ENCODE measurements at regions not wholly inside any gene's neighbourhood (a gene's known extent, or its start where the extent isn't known, plus 50 kb on each side); places are given as distances from the start of the nearest gene placed in this dataset.

GRCh38 chr11:28599656-28600055 lies 491.5 kb downstream of the METTL15 start:
- POLR2A ChIA-PET, result no interaction called here
- Mint-ChIP-seq H3K4me3 (no peak overlapping the region), H3K4me1 (ENCODE audit: low read depth) (no peaks in the 10 kb centered on the region), H3K27ac (no peak overlapping the region), H3K27me3 (no peaks in the 10 kb centered on the region), H3K9me3 (peaks cover 4% of the 10 kb centered on the region), H3K36me3 (ENCODE audit: low read depth) (no peaks in the 10 kb centered on the region)
- no peak for DNase-seq
- intact Hi-C loops (cut with micrococcal nuclease), result loop anchor here (10.0 kb wide), 1 partner anchor 55 kb away; no protein-coding TSS in a partner anchor
- ATAC-seq, result no peak
- CTCF ChIA-PET, result no interaction called here
- TF ChIP-seq CTCF (IDR thresholded peaks at IDR 0.05), result no peak

- no peaks in the 10 kb centered on the region for H3K27me3 Mint-ChIP-seq
- DNase-seq (no peak), ATAC-seq (no peak)
- POLR2A ChIA-PET, result interaction anchor here (0.8 kb wide), 1 partner anchor 267 kb away, joined by 3 read pairs; no protein-coding TSS in a partner anchor
- no peaks in the 10 kb centered on the region for H3K4me1 Mint-ChIP-seq (ENCODE audit: low read depth)
- H3K9me3 Mint-ChIP-seq, result peaks cover 4% of the 10 kb centered on the region
- CTCF ChIA-PET, result no interaction called here
- no peak for TF ChIP-seq CTCF (IDR thresholded peaks at IDR 0.05)
- H3K4me3 Mint-ChIP-seq, result no peak overlapping the region
- no peak overlapping the region for H3K27ac Mint-ChIP-seq
- H3K36me3 Mint-ChIP-seq (ENCODE audit: low read depth), result no peaks in the 10 kb centered on the region
- intact Hi-C loops (cut with micrococcal nuclease), result loop anchor here (10.0 kb wide), 1 partner anchor 56 kb away; no protein-coding TSS in a partner anchor
These were observed 490.3 kb downstream of the METTL15 start for GRCh38 chr11:28598531-28598930.

- no peak overlapping the region for H3K27ac Mint-ChIP-seq
- intact Hi-C loops (cut with micrococcal nuclease), result loop anchor here (10.0 kb wide), 1 partner anchor 58 kb away; no protein-coding TSS in a partner anchor
- DNase-seq, result no peak
- ChIA-PET POLR2A (no interaction called here), CTCF (no interaction called here)
- H3K4me1 Mint-ChIP-seq (ENCODE audit: low read depth), result no peaks in the 10 kb centered on the region
- no peaks in the 10 kb centered on the region for H3K36me3 Mint-ChIP-seq (ENCODE audit: low read depth)
- no peak overlapping the region for H3K4me3 Mint-ChIP-seq
- H3K9me3 Mint-ChIP-seq, result peaks cover 4% of the 10 kb centered on the region
- TF ChIP-seq CTCF (IDR thresholded peaks at IDR 0.05), result no peak
- ATAC-seq, result no peak
- no peaks in the 10 kb centered on the region for H3K27me3 Mint-ChIP-seq
These were observed 488.6 kb downstream of the METTL15 start for GRCh38 chr11:28596816-28597215.

DNA sequence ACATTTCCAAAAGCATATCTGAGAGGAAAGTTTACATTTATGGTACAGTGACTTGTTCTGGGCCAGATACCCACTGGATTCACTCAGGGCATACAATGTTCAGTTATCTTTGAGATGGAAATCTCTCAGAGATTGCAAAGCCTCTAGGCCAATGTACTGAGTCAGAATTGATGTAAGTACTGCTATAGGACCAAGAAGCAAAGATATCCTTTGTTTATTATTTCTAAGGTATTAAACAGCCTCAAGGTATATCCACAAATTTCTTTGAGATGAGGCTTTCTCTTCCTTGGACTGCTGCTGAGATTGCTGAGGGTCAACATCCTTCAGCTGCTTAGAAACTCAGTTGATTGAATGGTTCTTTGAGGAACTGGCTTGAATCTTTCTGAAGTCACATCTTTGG lies 484.0 kb downstream of the METTL15 start:
- CTCF ChIA-PET, result no interaction called here
- Mint-ChIP-seq H3K27me3 (no peaks in the 10 kb centered on the region), H3K9me3 (peaks cover 4% of the 10 kb centered on the region), H3K4me1 (ENCODE audit: low read depth) (no peaks in the 10 kb centered on the region), H3K27ac (no peak overlapping the region), H3K36me3 (ENCODE audit: low read depth) (no peaks in the 10 kb centered on the region), H3K4me3 (no peak overlapping the region)
- intact Hi-C loops (cut with micrococcal nuclease), result loop anchor here (10.0 kb wide), 1 partner anchor 63 kb away; no protein-coding TSS in a partner anchor
- POLR2A ChIA-PET, result no interaction called here
- ATAC-seq (no peak), DNase-seq (no peak)
- no peak for TF ChIP-seq CTCF (IDR thresholded peaks at IDR 0.05)

- H3K4me3 Mint-ChIP-seq, result no peak overlapping the region
These were observed 476.8 kb downstream of the METTL15 start for GRCh38 chr11:28584992-28585391.

More at GRCh38 chr11:28584992-28585391, 476.8 kb downstream of the METTL15 start:
- H3K9me3 Mint-ChIP-seq, result no peaks in the 10 kb centered on the region
- DNase-seq (no peak), ATAC-seq (no peak)
- H3K27me3 Mint-ChIP-seq, result no peaks in the 10 kb centered on the region
- no peaks in the 10 kb centered on the region for H3K4me1 Mint-ChIP-seq (ENCODE audit: low read depth)
- ChIA-PET POLR2A (no interaction called here), CTCF (no interaction called here)
- intact Hi-C loops (cut with micrococcal nuclease), result no loop called here
- H3K27ac Mint-ChIP-seq, result no peak overlapping the region
- H3K36me3 Mint-ChIP-seq (ENCODE audit: low read depth), result no peaks in the 10 kb centered on the region
- TF ChIP-seq CTCF (IDR thresholded peaks at IDR 0.05), result no peak

Data from activated CD8-positive, alpha-beta T cell treated with anti-CD3 and anti-CD28 coated beads for 36 hours (primary cell).